Neural crest cell (in vitro differentiated cells): ENCODE measurements at regions not wholly inside any gene's neighbourhood (a gene's known extent, or its start where the extent isn't known, plus 50 kb on each side); places are given as distances from the start of the nearest gene placed in this dataset.

ENCODE experiments used
- DNase-seq: peaks from one replicate; pipeline ENCODE4 v3.0.0; 2021; ENCODE audit warnings: low read depth, mixed read lengths, low spot score
- H3K27ac Mint-ChIP-seq: one replicate; pipeline ENCODE4 v1.8.0; 2021; ENCODE audit warnings: mild to moderate bottlenecking, mixed read lengths; ENCODE audit not compliant: unreplicated experiment
- H3K27me3 Mint-ChIP-seq: 2 replicates; pipeline ENCODE4 v1.8.0; 2021; ENCODE audit warnings: low read depth, mild to moderate bottlenecking, mixed read lengths
- H3K36me3 Mint-ChIP-seq: 2 replicates; pipeline ENCODE4 v1.8.0; 2021; ENCODE audit warnings: low read depth, mild to moderate bottlenecking, mixed read lengths
- H3K4me1 Mint-ChIP-seq: 2 replicates; pipeline ENCODE4 v1.8.0; 2021; ENCODE audit warnings: mixed read lengths
- H3K4me3 Mint-ChIP-seq: one replicate; pipeline ENCODE4 v1.8.0; 2021; ENCODE audit warnings: mild to moderate bottlenecking, mixed read lengths
- H3K9me3 Mint-ChIP-seq: 2 replicates; pipeline ENCODE4 v1.8.0; 2021; ENCODE audit warnings: mixed read lengths
- CTCF ChIP-seq: fragments of 200-600 bp; sonication (generic); conservative IDR thresholded peaks from 2 replicates; pipeline ENCODE4 v1.5.0; 2021; ENCODE audit warnings: antibody characterized with exemption, mild to moderate bottlenecking

GRCh38 chr9:115733318-115734110, 420.1 kb upstream of the PAPPA start:
- no peak for TF ChIP-seq CTCF
- no peak overlapping the region for H3K27ac Mint-ChIP-seq
- no peak for DNase-seq
- no peak overlapping the region for H3K4me3 Mint-ChIP-seq
- no peaks in the 10 kb centered on the region for H3K36me3 Mint-ChIP-seq
- H3K27me3 Mint-ChIP-seq: no peaks in the 10 kb centered on the region
- no peaks in the 10 kb centered on the region for H3K9me3 Mint-ChIP-seq
- no peaks in the 10 kb centered on the region for H3K4me1 Mint-ChIP-seq

- no peak overlapping the region for H3K27ac Mint-ChIP-seq
- H3K27me3 Mint-ChIP-seq: no peaks in the 10 kb centered on the region
- H3K9me3 Mint-ChIP-seq: no peaks in the 10 kb centered on the region
- no peak for TF ChIP-seq CTCF
- H3K4me1 Mint-ChIP-seq: no peaks in the 10 kb centered on the region
- H3K36me3 Mint-ChIP-seq: no peaks in the 10 kb centered on the region
- H3K4me3 Mint-ChIP-seq: no peak overlapping the region
- DNase-seq: no peak
These were observed 414.3 kb upstream of the PAPPA start for GRCh38 chr9:115739096-115739875.

- H3K27me3 Mint-ChIP-seq: no peaks in the 10 kb centered on the region
These were observed 412.6 kb upstream of the PAPPA start for GRCh38 chr9:115740986-115741385.

GRCh38 chr9:115743709-115744605, 409.6 kb upstream of the PAPPA start:
- Mint-ChIP-seq H3K36me3 (no peaks in the 10 kb centered on the region), H3K27me3 (no peaks in the 10 kb centered on the region), H3K4me1 (no peaks in the 10 kb centered on the region), H3K27ac (no peak overlapping the region), H3K9me3 (no peaks in the 10 kb centered on the region), H3K4me3 (no peak overlapping the region)
- TF ChIP-seq CTCF: no peak
- no peak for DNase-seq

More at GRCh38 chr9:115740986-115741385, 412.6 kb upstream of the PAPPA start:
- no peaks in the 10 kb centered on the region for H3K9me3 Mint-ChIP-seq
- DNase-seq: no peak
- H3K27ac Mint-ChIP-seq: no peak overlapping the region
- no peak overlapping the region for H3K4me3 Mint-ChIP-seq
- H3K36me3 Mint-ChIP-seq: no peaks in the 10 kb centered on the region
- TF ChIP-seq CTCF: no peak
- H3K4me1 Mint-ChIP-seq: no peaks in the 10 kb centered on the region

GRCh38 chr9:115746496-115746895, 407.1 kb upstream of the PAPPA start:
- Mint-ChIP-seq H3K4me1 (no peaks in the 10 kb centered on the region), H3K36me3 (no peaks in the 10 kb centered on the region), H3K27ac (no peak overlapping the region), H3K4me3 (no peak overlapping the region), H3K27me3 (no peaks in the 10 kb centered on the region), H3K9me3 (no peaks in the 10 kb centered on the region)
- DNase-seq: no peak
- TF ChIP-seq CTCF: no peak
